Caco-2 (cell line): ENCODE measurements at regions not wholly inside any gene's neighbourhood (a gene's known extent, or its start where the extent isn't known, plus 50 kb on each side); places are given as distances from the start of the nearest gene placed in this dataset.

Source experiments
- BruUV-seq: library from RNA; stranded (reverse); fragments of 400-500 nt; replicated peaks from 2 replicates; lab custom pipeline; 2021; lab: Mats Ljungman, UMichigan
- CTCF ChIA-PET: fragments of 300-600 bp; sonication (Branson Sonifier 250); formaldehyde crosslinking; loops from one replicate; lab custom pipeline; 2022; ENCODE audit warnings: antibody characterized with exemption; lab: Charles Lee
- POLR2A ChIA-PET: fragments of 300-600 bp; sonication (Branson Sonifier 250); formaldehyde crosslinking; loops from one replicate; lab custom pipeline; 2022; ENCODE audit warnings: antibody characterized with exemption; lab: Charles Lee
- DNase-seq, 2 experiments: peaks; one replicate each; pipeline versions ENCODE4 v3.0.0 to v3.0.0-alpha.2; 2020 to 2022
- H3K27me3 ChIP-seq: replicated peaks from 2 replicates; pipeline ENCODE4 v1.6.0; 2011; ENCODE audit warnings: low read length; ENCODE audit not compliant: control insufficient read depth, insufficient read depth
- H3K36me3 ChIP-seq: 2 replicates; pipeline ENCODE4 v1.5.1; 2011; ENCODE audit warnings: low read length; ENCODE audit not compliant: control insufficient read depth, insufficient read depth
- H3K4me1 ChIP-seq: fragments of 250-450 bp; sonication (Bioruptor Pico); 2 replicates; pipeline ENCODE4 v1.5.1; 2020; ENCODE audit warnings: mild to moderate bottlenecking
- H3K4me3 ChIP-seq: 2 replicates; pipeline ENCODE4 v1.5.1; 2011; ENCODE audit warnings: low read depth, mild to moderate bottlenecking, control low read depth, low read length
- H3K9me3 ChIP-seq: fragments of 250-450 bp; sonication (Bioruptor Pico); 2 replicates; pipeline ENCODE4 v1.5.1; 2020; ENCODE audit warnings: mild to moderate bottlenecking, moderate library complexity
- H3K27ac Mint-ChIP-seq: one replicate; pipeline ENCODE4 v1.8.0; 2022; ENCODE audit warnings: mixed read lengths; ENCODE audit not compliant: unreplicated experiment
- H3K27me3 Mint-ChIP-seq: one replicate; pipeline ENCODE4 v1.8.0; 2022; ENCODE audit warnings: mixed read lengths; ENCODE audit not compliant: insufficient read depth, unreplicated experiment
- H3K36me3 Mint-ChIP-seq: one replicate; pipeline ENCODE4 v1.8.0; 2022; ENCODE audit warnings: mild to moderate bottlenecking, mixed read lengths; ENCODE audit not compliant: insufficient read depth, unreplicated experiment
- H3K4me1 Mint-ChIP-seq: one replicate; pipeline ENCODE4 v1.8.0; 2022; ENCODE audit warnings: low read depth, mixed read lengths; ENCODE audit not compliant: unreplicated experiment
- H3K4me3 Mint-ChIP-seq: one replicate; pipeline ENCODE4 v1.8.0; 2022; ENCODE audit warnings: mild to moderate bottlenecking, moderate library complexity, mixed read lengths; ENCODE audit not compliant: unreplicated experiment
- H3K9me3 Mint-ChIP-seq: one replicate; pipeline ENCODE4 v1.8.0; 2022; ENCODE audit warnings: mixed read lengths; ENCODE audit not compliant: unreplicated experiment
- intact Hi-C: fragments of 100-400 bp; cut with micrococcal nuclease; formaldehyde crosslinking; loops from one replicate; pipeline ENCODE4 v1.10.0; 2022; ENCODE audit not compliant: unreplicated experiment
- TF ChIP-seq, protein P1 (sequence below), 2 experiments: fragments of 200-600 bp in 1 of 2; IDR thresholded peaks; 1 replicate in 1 of 2; 2 replicates in 1 of 2; pipeline versions ENCODE4 v1.5.1 to v1.8.0; 2011 to 2022; ENCODE audit warnings: antibody characterized with exemption in 1 of 2, control low read depth in 1 of 2, inconsistent platforms in 1 of 2, low read depth in 1 of 2, low read length in 1 of 2, mild to moderate bottlenecking in 1 of 2, moderate library complexity in 1 of 2; ENCODE audit not compliant: insufficient read depth in 1 of 2, severe bottlenecking in 1 of 2, unreplicated experiment in 1 of 2

DNA sequence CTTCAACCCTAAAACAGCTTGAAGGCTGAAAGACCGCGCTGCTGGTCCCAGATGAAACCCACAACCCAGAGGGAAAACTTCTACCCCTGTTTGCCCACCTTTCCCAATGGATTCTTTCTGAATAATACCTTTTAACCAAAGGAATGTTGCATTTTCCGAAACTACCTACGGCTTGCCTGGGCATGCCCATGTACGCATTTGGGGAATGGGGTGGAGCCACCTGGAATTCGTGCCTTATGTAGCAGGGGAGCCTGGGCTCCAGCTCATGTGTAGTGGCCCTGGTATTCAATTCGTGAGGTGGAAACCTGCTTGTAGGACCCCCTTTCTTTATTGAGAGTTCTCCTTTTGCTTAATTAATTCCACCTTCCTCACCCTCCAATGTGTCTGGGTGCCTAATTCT lies 256.6 kb upstream of the RGS18 start:
- H3K9me3 Mint-ChIP-seq, result no peaks in the 10 kb centered on the region
- Histone ChIP-seq H3K27me3 (no peaks in the 10 kb centered on the region), H3K36me3 (no peaks in the 10 kb centered on the region), H3K4me3 (no peak overlapping the region), H3K4me1 (no peaks in the 10 kb centered on the region), H3K9me3 (no peaks in the 10 kb centered on the region)
- no peak overlapping the region for H3K27ac Mint-ChIP-seq
- ChIA-PET CTCF (no interaction called here), POLR2A (no interaction called here)
- TF ChIP-seq, protein P1, sequence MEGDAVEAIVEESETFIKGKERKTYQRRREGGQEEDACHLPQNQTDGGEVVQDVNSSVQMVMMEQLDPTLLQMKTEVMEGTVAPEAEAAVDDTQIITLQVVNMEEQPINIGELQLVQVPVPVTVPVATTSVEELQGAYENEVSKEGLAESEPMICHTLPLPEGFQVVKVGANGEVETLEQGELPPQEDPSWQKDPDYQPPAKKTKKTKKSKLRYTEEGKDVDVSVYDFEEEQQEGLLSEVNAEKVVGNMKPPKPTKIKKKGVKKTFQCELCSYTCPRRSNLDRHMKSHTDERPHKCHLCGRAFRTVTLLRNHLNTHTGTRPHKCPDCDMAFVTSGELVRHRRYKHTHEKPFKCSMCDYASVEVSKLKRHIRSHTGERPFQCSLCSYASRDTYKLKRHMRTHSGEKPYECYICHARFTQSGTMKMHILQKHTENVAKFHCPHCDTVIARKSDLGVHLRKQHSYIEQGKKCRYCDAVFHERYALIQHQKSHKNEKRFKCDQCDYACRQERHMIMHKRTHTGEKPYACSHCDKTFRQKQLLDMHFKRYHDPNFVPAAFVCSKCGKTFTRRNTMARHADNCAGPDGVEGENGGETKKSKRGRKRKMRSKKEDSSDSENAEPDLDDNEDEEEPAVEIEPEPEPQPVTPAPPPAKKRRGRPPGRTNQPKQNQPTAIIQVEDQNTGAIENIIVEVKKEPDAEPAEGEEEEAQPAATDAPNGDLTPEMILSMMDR (IDR thresholded peaks at IDR 0.05; ENCODE audit: insufficient read depth in 1 of 2, low read depth in 1 of 2, low read length in 1 of 2, severe bottlenecking in 1 of 2, unreplicated experiment in 1 of 2), result no peak
- intact Hi-C loops, result no loop called here
- no peaks in the 10 kb centered on the region for H3K27me3 Mint-ChIP-seq
- BruUV-seq, result no TSS peak
- no peaks in the 10 kb centered on the region for H3K36me3 Mint-ChIP-seq
- no peaks in the 10 kb centered on the region for H3K4me1 Mint-ChIP-seq
- no peak overlapping the region for H3K4me3 Mint-ChIP-seq
- DNase-seq, result no peak

DNA sequence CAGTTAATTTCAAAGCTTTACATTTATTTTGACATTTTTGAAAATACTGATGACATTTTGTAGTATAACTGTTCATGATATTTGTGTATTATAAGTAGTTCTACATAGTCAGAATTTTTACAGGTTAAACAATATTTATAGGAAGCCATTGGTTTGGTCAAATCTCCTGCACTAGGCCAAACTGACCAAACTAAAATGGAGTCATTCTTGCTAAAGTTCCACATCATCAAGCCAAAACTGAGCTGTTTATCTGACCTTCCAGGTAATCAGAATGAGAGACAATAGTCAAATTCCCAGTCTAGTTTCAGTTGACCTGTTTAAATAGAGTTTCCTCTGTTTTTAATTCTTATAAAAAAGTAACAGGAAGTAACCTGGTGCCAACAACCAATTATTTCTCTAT lies 253.3 kb upstream of the RGS18 start:
- Mint-ChIP-seq H3K9me3 (peaks cover 10% of the 10 kb centered on the region), H3K4me1 (no peaks in the 10 kb centered on the region), H3K27me3 (no peaks in the 10 kb centered on the region), H3K4me3 (no peak overlapping the region), H3K27ac (no peak overlapping the region), H3K36me3 (no peaks in the 10 kb centered on the region)
- Histone ChIP-seq H3K36me3 (no peaks in the 10 kb centered on the region), H3K9me3 (no peaks in the 10 kb centered on the region; the same call in 1 of the 2 replicates), H3K27me3 (no peaks in the 10 kb centered on the region), H3K4me1 (no peaks in the 10 kb centered on the region), H3K4me3 (no peak overlapping the region)
- TF ChIP-seq, protein P1 (IDR thresholded peaks at IDR 0.05; ENCODE audit: insufficient read depth in 1 of 2, low read depth in 1 of 2, low read length in 1 of 2, severe bottlenecking in 1 of 2, unreplicated experiment in 1 of 2), result no peak
- BruUV-seq, result no TSS peak
- ChIA-PET POLR2A (no interaction called here), CTCF (no interaction called here)
- intact Hi-C loops, result no loop called here
- no peak for DNase-seq

DNA sequence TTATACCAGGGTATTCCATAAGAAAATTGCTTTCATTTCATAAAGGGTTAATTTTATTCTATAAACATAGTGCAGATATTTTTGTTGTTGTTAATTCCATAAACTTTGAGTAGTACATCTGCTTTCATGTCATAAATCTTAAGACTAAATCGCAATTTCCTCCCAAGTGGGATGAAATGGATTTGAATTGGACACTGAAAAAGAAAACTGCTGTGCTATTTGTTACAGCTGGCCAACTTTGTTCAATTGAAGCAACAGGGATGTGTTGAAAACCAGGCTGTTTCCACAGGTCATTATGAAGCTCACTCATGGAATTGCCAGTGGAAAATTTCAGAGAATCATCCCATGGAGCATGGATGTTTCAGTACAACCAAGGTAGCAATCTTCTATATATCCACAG lies 252.5 kb upstream of the RGS18 start:
- ChIA-PET POLR2A (no interaction called here), CTCF (no interaction called here)
- Histone ChIP-seq H3K36me3 (no peaks in the 10 kb centered on the region), H3K27me3 (no peaks in the 10 kb centered on the region), H3K4me1 (no peaks in the 10 kb centered on the region), H3K9me3 (no peaks in the 10 kb centered on the region; the same call in 1 of the 2 replicates), H3K4me3 (no peak overlapping the region)
- Mint-ChIP-seq H3K4me3 (no peak overlapping the region), H3K27ac (no peak overlapping the region), H3K27me3 (no peaks in the 10 kb centered on the region), H3K9me3 (peaks cover 18% of the 10 kb centered on the region), H3K36me3 (no peaks in the 10 kb centered on the region), H3K4me1 (no peaks in the 10 kb centered on the region)
- no TSS peak for BruUV-seq
- no peak for DNase-seq
- intact Hi-C loops, result no loop called here
- TF ChIP-seq, protein P1 (IDR thresholded peaks at IDR 0.05; ENCODE audit: insufficient read depth in 1 of 2, low read depth in 1 of 2, low read length in 1 of 2, severe bottlenecking in 1 of 2, unreplicated experiment in 1 of 2), result no peak
